ENCODE measurements at regions not wholly inside any gene's neighbourhood (a gene's known extent, or its start where the extent isn't known, plus 50 kb on each side); places are given as distances from the start of the nearest gene placed in this dataset.
"Not testable (repeated sequence)": the region's sequence is repeated elsewhere in the genome, so short reads cannot be mapped to it uniquely, and the experiment has no call there.

DNA sequence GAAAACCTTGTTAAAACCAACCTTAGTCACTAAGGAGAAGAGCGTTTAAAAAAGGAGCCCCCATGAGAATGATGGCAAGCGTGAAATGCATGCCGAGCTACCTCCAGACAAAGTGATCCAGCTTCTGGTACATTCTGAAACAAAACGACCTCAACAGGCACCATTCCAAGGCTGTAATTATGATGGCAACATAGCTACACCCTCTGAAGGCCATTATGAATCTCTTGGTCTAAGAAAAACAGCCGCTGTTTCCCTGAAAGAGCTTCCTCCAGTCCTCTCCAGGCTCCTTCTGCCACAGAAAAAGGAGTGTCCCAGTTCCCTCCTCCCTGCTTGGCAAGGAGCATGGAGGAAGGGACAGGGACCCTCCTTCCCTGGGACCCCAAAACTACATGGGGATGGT is 50.0 kb upstream of the ABLIM1 start:
- no peak for DNase-seq

GRCh38 chr10:114708717-114709335 is 50.8 kb upstream of the ABLIM1 start:
- DNase-seq = no peak

GRCh38 chr10:114709984-114710383 is 51.9 kb upstream of the ABLIM1 start:
- DNase-seq = no peak

DNA sequence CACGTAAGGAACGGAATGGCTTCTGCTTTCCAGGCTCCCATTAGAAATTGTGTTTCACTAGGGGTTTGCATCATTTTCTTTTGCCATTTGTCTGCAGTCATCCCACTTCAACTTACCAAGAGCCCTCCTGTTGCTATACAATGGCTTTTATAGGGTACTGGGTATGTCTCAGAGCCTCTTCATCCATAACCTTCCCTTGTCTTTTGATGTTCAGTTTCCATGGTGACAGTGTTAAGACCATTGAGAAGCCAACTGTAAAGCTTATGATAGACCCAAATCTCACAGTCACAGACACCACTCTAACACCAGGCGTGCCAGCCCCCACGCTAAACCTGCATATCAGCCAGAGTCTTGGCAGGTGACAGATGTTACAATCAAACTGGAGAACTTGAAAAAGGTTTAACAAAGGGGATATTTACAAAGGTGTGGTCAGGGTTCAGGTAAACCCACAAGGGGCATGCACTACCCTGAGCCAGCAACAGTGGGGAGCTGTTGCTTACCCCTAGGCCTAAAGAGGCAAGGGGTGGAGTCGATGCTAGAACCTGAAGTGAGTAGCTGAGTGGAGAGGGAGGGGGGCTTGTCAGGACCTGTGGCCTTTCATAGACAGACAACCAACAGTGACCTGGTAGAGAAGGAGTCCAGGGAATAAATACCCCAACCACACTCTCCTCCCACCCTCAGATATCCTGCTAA is 53.2 kb upstream of the ABLIM1 start:
- no peak for DNase-seq

GRCh38 chr10:114711869-114712250 is 53.8 kb upstream of the ABLIM1 start:
- no peak for DNase-seq

GRCh38 chr10:114713525-114714090 is 55.5 kb upstream of the ABLIM1 start:
- DNase-seq = no peak

- DNase-seq = no peak
Measured at GRCh38 chr10:114714281-114714741, 56.2 kb upstream of the ABLIM1 start.

- no peak for DNase-seq
Measured at GRCh38 chr10:114715171-114715670, 57.1 kb upstream of the ABLIM1 start.

DNA sequence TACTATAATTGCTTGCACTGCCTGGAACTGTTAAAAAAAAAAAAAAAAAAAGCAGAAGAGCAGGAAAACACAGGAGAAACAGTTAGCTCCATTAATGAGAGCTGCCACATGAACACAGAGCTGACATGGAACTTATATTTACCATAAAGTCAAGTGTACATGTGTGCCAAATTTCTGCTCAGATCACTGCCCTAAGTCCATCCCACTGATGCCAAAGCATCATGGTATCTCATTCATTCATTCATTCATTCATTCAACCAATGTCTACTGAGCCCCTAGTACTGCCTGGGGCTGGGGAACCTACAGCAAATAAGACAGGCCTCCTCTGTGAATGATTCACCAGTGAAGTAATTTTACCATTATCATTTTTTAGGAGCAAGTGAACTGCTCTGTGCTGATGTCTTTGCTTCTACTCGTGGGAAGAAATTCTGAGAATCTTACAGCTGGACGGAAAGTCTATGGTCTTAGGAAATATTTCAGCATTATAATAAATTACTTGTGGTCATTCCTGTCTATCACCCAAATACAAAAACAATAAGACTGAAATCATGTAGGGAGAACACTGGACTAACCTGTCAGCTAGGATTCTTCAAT is 58.8 kb upstream of the ABLIM1 start:
- DNase-seq = no peak

DNA sequence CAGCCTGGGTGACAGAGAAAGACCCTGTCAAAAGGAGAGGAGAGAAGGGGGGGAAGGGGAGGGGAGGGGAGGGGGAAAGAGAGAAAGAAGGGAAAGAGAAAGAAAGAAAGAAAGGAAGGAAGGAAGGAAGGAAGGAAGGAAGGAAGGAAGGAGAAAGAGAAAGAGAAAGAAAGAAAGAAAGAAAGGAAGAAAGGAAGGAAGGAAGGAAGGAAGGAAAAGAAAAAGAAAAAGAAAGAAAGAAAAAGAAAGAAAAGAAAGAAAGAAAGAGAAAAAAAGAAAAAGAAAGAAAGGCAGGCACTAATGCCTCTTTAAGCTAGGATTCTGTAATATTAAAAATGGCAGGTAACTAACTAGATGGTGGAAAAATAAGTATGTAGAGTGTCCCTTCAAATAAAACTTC is 59.8 kb upstream of the ABLIM1 start:
- not testable (repeated sequence) for DNase-seq

- no peak for DNase-seq
Measured at GRCh38 chr10:114718374-114718773, 60.3 kb upstream of the ABLIM1 start.

- no peak for DNase-seq
Measured at GRCh38 chr10:114719311-114719710, 61.2 kb upstream of the ABLIM1 start.

DNA sequence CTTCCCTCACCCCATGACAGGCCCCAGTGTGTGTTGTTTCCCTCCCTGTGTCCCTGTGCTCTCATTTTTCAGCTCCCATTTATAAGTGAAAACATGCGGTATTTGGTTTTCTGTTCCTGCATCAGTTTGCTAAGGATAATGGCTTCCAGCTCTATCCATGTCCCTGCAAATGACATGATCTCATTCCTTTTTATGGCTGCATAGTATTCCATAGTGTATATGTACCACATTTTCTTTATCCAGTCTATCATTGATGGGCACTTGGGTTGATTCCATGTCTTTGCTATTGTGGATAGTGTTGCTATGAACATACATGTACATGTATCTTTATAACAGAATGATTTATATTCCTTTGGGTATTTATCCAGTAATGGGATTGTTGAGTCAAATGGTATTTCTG is 61.9 kb upstream of the ABLIM1 start:
- DNase-seq = not testable (repeated sequence)

DNA sequence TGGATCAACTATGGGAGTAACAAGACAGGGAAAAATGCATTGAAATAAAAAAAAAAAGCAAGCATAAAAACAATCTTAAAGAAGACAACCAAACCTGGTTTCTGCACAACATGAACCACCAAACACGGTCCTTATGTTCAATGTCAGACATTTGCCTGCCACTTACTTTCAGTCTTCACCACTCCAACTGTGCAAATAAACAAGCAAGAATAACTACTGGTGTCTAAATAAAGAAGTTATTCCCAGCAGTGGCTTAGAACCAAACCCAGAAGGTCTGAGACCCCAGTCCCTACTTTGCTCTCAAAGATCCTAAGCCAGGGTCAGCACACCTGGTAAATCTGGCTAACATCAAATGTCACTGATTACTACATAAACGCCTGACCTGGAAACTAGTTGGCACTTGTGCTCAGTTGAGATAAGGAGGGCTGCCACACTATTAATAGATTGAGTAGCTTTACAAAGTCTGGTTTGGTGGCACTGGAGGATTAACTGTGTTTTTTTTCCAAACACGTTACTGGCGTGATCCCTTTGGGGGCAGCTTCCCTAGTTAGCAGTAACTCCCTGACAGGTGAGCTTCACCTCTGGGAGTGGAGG is 62.7 kb upstream of the ABLIM1 start:
- DNase-seq = no peak

DNA sequence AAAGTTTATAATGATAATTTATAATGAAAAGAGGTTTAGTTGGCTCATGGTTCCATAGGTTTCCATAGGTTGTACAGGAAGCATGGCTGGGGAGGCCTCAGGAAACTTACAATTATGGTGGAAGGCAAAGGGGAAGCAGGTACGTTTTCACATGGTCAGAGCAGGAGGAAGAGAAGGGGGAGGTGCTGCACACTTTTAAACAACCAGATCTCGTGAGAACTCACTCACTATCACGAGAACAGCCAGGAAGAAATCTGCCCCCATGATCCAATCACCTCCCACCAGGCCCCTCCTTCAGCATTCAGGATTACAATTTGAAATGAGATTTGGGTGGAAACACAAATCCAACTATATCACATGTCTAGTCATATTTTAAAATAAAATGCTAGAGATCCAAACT is 64.1 kb upstream of the ABLIM1 start:
- not testable (repeated sequence) for DNase-seq

- no peak for DNase-seq
Measured at GRCh38 chr10:114723361-114723760, 65.3 kb upstream of the ABLIM1 start.

DNA sequence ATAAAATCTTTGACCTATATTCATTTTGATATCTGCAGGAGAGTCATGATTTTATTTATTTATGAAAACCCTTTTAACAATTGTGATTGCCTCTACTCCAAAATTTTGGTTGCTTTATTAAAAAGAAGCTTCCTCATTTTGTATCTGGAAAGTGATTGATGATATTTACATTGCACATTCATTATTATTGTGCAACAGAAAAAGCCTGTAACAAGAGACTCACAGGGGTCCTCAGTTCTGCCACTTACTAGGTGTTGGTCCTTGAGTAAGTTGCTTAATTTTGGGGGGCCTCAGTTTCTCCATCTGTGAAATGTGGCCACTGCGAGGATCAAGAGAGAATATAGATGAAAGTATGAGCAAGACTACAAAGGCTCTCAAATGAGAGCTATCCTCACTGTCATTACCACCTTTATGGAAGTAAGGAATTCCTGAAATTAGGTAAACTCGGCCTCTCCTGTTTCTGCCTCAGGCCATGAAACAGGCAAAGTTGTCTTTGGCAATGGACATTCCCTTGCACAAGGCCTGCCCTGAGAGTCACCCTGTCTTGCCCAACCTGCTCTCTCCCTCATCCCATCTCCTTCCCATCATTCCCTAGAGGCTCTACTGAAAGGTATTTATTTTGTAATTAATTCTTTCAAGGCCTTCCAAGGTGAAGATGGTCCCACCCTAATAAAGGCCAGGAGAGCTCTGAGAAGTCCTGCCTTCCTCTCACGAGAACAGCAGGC is 66.1 kb upstream of the ABLIM1 start:
- DNase-seq = no peak

DNA sequence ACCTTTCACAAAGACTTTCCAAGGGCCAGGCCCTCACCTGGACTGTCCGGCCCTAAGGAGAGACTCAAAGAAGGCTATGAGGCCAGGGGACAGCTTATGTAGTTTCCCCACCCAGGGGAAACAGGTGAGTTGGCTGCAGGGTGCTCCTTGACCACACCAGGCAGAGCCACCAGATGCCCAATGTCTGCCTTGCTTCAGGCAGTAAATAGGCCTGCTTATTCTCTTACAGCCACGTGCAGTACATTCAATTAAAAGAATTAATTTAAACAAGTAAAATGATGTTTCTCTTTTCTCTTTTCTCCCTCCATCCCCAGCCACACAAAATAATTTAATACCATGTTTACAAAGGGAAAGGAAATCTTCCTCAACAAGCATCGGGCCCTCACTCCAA is 66.6 kb upstream of the ABLIM1 start:
- no peak for DNase-seq

- DNase-seq = no peak
Measured at GRCh38 chr10:114726820-114727271, 68.8 kb upstream of the ABLIM1 start.

DNA sequence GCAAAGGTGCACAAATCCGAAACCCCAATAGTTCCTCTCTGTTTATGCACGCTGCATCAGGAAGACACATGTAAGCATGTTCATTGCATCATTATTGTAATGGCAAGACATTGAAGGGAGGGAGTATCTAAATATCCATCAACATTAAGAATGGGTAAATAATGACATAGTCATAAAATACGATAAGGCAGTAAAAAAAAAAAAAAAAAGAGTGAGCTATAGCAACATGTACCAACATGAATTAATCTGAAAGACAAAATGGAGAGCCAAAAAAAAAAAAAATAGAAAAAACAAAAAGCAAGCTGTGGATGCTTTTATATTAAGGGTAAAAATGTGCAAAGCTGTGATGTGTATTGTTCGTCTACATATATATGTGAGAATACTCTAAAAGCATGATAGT is 70.2 kb upstream of the ABLIM1 start:
- no peak for DNase-seq

- no peak for DNase-seq
Measured at GRCh38 chr10:114729103-114729659, 71.1 kb upstream of the ABLIM1 start.

DNA sequence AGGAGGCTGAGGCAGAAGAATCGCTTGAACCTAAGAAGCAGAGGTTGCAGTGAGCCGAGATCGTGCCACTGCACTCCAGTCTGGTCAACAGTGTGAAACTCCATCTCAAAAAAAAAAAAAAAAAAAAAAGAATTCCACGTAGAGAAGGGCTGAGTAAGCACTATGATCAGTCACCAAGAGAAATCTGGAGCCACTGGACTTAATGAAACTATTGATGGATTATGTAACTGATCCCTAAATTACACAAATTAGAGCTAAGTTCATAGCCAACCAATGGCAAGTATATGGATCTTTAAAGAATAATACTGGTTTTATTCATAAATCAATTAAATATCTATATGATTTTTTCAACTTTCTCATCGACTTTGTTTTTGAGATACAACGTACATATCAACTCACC is 72.2 kb upstream of the ABLIM1 start:
- DNase-seq = no peak
